Spleen (tissue), 7 donors: ENCODE measurements at regions not wholly inside any gene's neighbourhood (a gene's known extent, or its start where the extent isn't known, plus 50 kb on each side); places are given as distances from the start of the nearest gene placed in this dataset.

Source experiments
- CTCF ChIP-seq, 11 experiments: fragments of 200-600 bp in 7 of 11; fragments of 450-650 bp in 4 of 11; sonication (generic) in 4 of 11; IDR thresholded peaks in 8 of 11; conservative IDR thresholded peaks in 3 of 11; 1 replicate in 7 of 11; 2 replicates in 4 of 11; pipeline versions ENCODE4 v1.4.0 to v1.8.0; 2016 to 2021; ENCODE audit warnings: antibody characterized with exemption in 11 of 11, inconsistent platforms in 4 of 11, mild to moderate bottlenecking in 1 of 11
- POLR2A ChIP-seq, 3 donors: fragments of 450-650 bp; IDR thresholded peaks; one replicate each; pipeline ENCODE4 v1.5.1; 2017; ENCODE audit warnings: antibody characterized with exemption in 3 of 3, mild to moderate bottlenecking in 1 of 3
- POLR2AphosphoS5 ChIP-seq, 3 donors: sonication (generic); formaldehyde crosslinking; IDR thresholded peaks; one replicate each; pipeline ENCODE4 v1.5.1; 2017; ENCODE audit warnings: antibody characterized with exemption in 3 of 3
- donor health status: DM: no; HTN: no; CAD: no; lungs with moderate emphysema.
- donor health status: DM: no; HTN: no; CAD: no.
- donor health status: DM: no; HTN: no; CAD: no.

GRCh38 chr5:99129768-99130501 is 201.1 kb upstream of the CHD1 start:
- TF ChIP-seq CTCF (IDR thresholded peaks at IDR 0.05 in 8 of 11, conservative IDR thresholded peaks at IDR 0.05 in 3 of 11) = no peak
- no peak for TF ChIP-seq POLR2A (IDR thresholded peaks at IDR 0.05)
- TF ChIP-seq POLR2AphosphoS5 (IDR thresholded peaks at IDR 0.05) = no peak
